SK-N-SH (cell line): ENCODE measurements at regions not wholly inside any gene's neighbourhood (a gene's known extent, or its start where the extent isn't known, plus 50 kb on each side); places are given as distances from the start of the nearest gene placed in this dataset.

Source experiments
- CTCF ChIP-seq: fragments of 200-600 bp; sonication (generic); IDR thresholded peaks from 2 replicates; pipeline ENCODE4 v1.6.1; 2017; ENCODE audit warnings: antibody characterized with exemption, mild to moderate bottlenecking, moderate library complexity
- FOXM1 ChIP-seq: IDR thresholded peaks from 2 replicates; pipeline ENCODE4 v1.4.0; 2012; ENCODE audit warnings: low read depth, mild to moderate bottlenecking
- POLR2AphosphoS5 ChIP-seq: IDR thresholded peaks from 2 replicates; pipeline ENCODE4 v1.6.1; 2012; ENCODE audit warnings: low read depth, low read length
- SIN3A ChIP-seq: IDR thresholded peaks from 2 replicates; pipeline ENCODE4 v1.6.1; 2012; ENCODE audit warnings: low read depth, mild to moderate bottlenecking, low read length, moderate library complexity, borderline replicate concordance
- SMC3 ChIP-seq: IDR thresholded peaks from 2 replicates; pipeline ENCODE4 v1.6.1; 2012; ENCODE audit warnings: low read depth, low read length, improper control_type of control experiment
- TAF1 ChIP-seq: IDR thresholded peaks from 2 replicates; pipeline ENCODE4 v1.6.1; 2012; ENCODE audit warnings: low read depth, mild to moderate bottlenecking, low read length, moderate library complexity, borderline replicate concordance
- TCF12 ChIP-seq: IDR thresholded peaks from 2 replicates; pipeline ENCODE4 v1.4.0; 2012

GRCh38 chr6:48325701-48326100, 214.7 kb upstream of the PTCHD4 start:
- TF ChIP-seq SMC3 (no peak), POLR2AphosphoS5 (no peak), CTCF (no peak), FOXM1 (no peak), TAF1 (no peak), TCF12 (no peak), SIN3A (no peak)
